Transverse colon (tissue), 4 donors: ENCODE measurements at regions not wholly inside any gene's neighbourhood (a gene's known extent, or its start where the extent isn't known, plus 50 kb on each side); places are given as distances from the start of the nearest gene placed in this dataset.
"Not testable (repeated sequence)": the region's sequence is repeated elsewhere in the genome, so short reads cannot be mapped to it uniquely, and the experiment has no call there.

Experiments used
- DNase-seq: peaks from one replicate; pipeline ENCODE4 v3.0.0-alpha.2; 2019
- H3K27ac ChIP-seq, 4 donors: fragments of 200-600 bp; sonication (generic); 2 replicates each; pipeline ENCODE4 v1.5.1; 2016 to 2018; ENCODE audit warnings: inconsistent platforms in 4 of 4
- H3K27me3 ChIP-seq: fragments of 200-600 bp; sonication (generic); 2 replicates; pipeline ENCODE4 v1.5.1; 2017; ENCODE audit warnings: inconsistent platforms
- H3K36me3 ChIP-seq, 4 donors: fragments of 200-600 bp; sonication (generic); 2 replicates each; pipeline ENCODE4 v1.5.1; 2017 to 2019; ENCODE audit warnings: inconsistent platforms in 4 of 4
- H3K4me1 ChIP-seq, 4 donors: fragments of 200-600 bp; sonication (generic); 2 replicates each; pipeline ENCODE4 v1.5.1; 2017 to 2020; ENCODE audit warnings: inconsistent platforms in 4 of 4
- H3K4me3 ChIP-seq, 4 donors: fragments of 200-600 bp; sonication (generic); 1 replicate in 1 of 4; 2 replicates in 3 of 4; pipeline versions ENCODE4 v1.5.1 to v1.6.1; 2017 to 2019; ENCODE audit warnings: inconsistent platforms in 4 of 4
- H3K9me3 ChIP-seq, 2 donors: fragments of 200-600 bp; sonication (generic); 2 replicates each; pipeline ENCODE4 v1.5.1; 2017 to 2019; ENCODE audit warnings: inconsistent platforms in 2 of 2
- EP300 ChIP-seq: sonication (generic); formaldehyde crosslinking; IDR thresholded peaks from one replicate; pipeline ENCODE4 v1.6.1; 2017; ENCODE audit warnings: antibody characterized with exemption, low read depth
- POLR2A ChIP-seq: fragments of 450-650 bp; IDR thresholded peaks from one replicate; pipeline ENCODE4 v1.6.1; 2016; ENCODE audit warnings: antibody characterized with exemption, mild to moderate bottlenecking, moderate library complexity
- POLR2AphosphoS5 ChIP-seq, 3 donors: sonication (generic); formaldehyde crosslinking; IDR thresholded peaks; one replicate each; pipeline ENCODE4 v1.6.1; 2016; ENCODE audit warnings: antibody characterized with exemption in 3 of 3
- WGBS, 2 donors: methylation state at CpG; one replicate each; pipeline ENCODE4 v1.1.5; 2018; ENCODE audit warnings: low coverage in 1 of 2; 5-methylcytosine and 5-hydroxymethylcytosine counted together
- in situ Hi-C, 4 donors: fragments of 200-750 bp; cut with MboI; loops; one replicate each; pipeline versions ENCODE4 v1.15.0 to v1.15.1; 2017; ENCODE audit warnings: low sequenced_read_pairs in 3 of 4, low pct_ligation_motif_present in 1 of 4, low pct_unique_long_range_greater_than_20kb in 1 of 4
- intact Hi-C: fragments of 100-400 bp; cut with DNase I; formaldehyde crosslinking; loops from one replicate; pipeline ENCODE4 v1.15.1; 2023; ENCODE audit warnings: low total_unique reads
- TF ChIP-seq, protein P1 (sequence below), 5 experiments: fragments of 200-600 bp in 3 of 5; fragments of 450-650 bp in 2 of 5; sonication (generic) in 3 of 5; IDR thresholded peaks; 1 replicate in 2 of 5; 2 replicates in 3 of 5; pipeline ENCODE4 v1.5.1; 2016 to 2017; ENCODE audit warnings: antibody characterized with exemption in 5 of 5, inconsistent platforms in 3 of 5, mild to moderate bottlenecking in 2 of 5, moderate library complexity in 1 of 5

DNA sequence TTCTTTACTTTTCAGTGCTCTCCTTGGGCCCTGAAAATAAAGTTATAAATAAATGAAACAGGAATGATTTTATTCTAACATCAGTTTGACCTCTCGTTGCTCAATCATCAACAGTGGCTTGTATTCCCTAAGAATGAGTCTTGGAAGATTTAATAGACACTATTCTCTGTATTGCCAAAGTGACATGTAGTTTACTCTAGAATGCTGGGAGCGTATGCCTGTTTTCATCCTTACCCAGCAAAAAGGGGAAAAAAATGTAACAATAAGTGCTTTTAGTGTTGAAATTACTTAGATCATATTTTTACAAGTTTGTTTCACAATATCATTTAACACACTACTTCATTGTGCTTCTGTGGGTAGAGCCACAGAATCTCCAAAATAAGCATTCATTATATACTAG lies 240.6 kb upstream of the CWC22 start:
- no peak overlapping the region for H3K27ac ChIP-seq
- no peak overlapping the region for H3K4me3 ChIP-seq
- no peaks in the 10 kb centered on the region for H3K4me1 ChIP-seq
- no peak for DNase-seq
- H3K27me3 ChIP-seq = no peaks in the 10 kb centered on the region
- intact Hi-C loops = no loop called here
- no peak for TF ChIP-seq POLR2A
- TF ChIP-seq, protein P1, sequence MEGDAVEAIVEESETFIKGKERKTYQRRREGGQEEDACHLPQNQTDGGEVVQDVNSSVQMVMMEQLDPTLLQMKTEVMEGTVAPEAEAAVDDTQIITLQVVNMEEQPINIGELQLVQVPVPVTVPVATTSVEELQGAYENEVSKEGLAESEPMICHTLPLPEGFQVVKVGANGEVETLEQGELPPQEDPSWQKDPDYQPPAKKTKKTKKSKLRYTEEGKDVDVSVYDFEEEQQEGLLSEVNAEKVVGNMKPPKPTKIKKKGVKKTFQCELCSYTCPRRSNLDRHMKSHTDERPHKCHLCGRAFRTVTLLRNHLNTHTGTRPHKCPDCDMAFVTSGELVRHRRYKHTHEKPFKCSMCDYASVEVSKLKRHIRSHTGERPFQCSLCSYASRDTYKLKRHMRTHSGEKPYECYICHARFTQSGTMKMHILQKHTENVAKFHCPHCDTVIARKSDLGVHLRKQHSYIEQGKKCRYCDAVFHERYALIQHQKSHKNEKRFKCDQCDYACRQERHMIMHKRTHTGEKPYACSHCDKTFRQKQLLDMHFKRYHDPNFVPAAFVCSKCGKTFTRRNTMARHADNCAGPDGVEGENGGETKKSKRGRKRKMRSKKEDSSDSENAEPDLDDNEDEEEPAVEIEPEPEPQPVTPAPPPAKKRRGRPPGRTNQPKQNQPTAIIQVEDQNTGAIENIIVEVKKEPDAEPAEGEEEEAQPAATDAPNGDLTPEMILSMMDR (IDR thresholded peaks at IDR 0.05) = no peak
- TF ChIP-seq EP300 = no peak
- no peak for TF ChIP-seq POLR2AphosphoS5 (IDR thresholded peaks at IDR 0.05)
- WGBS, 2 donors = 52 to 83% methylated on average over 2 of the region's 2 CpGs
- no peaks in the 10 kb centered on the region for H3K36me3 ChIP-seq
- no peaks in the 10 kb centered on the region for H3K9me3 ChIP-seq
- in situ Hi-C loops = no loop called here

DNA sequence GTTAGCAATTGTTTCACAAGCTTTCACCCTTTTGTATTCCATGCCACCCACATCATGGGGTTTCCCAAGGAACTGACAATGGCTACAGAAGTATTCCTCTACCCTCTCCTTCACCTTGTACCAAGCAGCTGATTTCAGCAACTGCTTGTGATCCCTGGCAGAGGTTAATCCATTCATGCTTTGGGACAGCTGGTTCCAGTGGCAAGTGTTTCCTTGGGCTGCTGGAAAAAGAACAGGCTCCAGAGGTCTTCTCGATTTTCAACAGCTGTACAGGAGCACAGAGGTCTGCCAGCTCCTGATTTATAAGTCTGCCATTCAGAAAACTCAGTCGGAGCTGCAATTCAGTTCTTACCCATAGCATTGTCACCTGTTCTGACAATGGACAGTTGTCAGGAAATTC lies 239.2 kb upstream of the CWC22 start:
- Histone ChIP-seq H3K9me3 (no peaks in the 10 kb centered on the region), H3K27me3 (no peaks in the 10 kb centered on the region), H3K4me3 (no peak overlapping the region), H3K27ac (no peak overlapping the region), H3K36me3 (no peaks in the 10 kb centered on the region), H3K4me1 (no peaks in the 10 kb centered on the region)
- intact Hi-C loops = no loop called here
- TF ChIP-seq POLR2AphosphoS5 (IDR thresholded peaks at IDR 0.05) (no peak), POLR2A (no peak)
- TF ChIP-seq, protein P1 (IDR thresholded peaks at IDR 0.05) = no peak
- in situ Hi-C loops = no loop called here
- 61% methylated on average over 2 of the region's 2 CpGs; no CpG with 5 or more reads in 1 of the 2 donors for WGBS, 2 donors
- no peak for DNase-seq

DNA sequence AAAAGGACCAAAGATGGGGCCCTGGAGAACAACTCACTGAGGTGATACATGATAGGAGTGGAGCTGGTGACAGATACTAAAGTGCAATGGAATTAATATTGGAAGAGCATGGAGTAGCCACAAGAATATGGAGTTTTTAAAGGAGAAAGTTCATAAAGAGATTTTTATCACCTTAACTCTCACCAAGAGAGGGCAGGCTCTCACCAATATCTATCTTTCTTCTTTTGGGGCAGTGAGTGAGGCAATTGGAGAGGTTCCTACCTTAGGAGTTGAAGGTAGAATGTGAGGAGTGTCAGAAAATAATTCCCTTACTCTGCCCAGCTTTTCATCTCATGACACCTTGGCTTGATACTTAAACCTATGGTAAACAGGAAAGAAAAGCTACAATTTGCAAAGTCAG lies 233.7 kb upstream of the CWC22 start:
- Histone ChIP-seq H3K4me3 (no peak overlapping the region), H3K4me1 (no peaks in the 10 kb centered on the region), H3K27ac (no peak overlapping the region), H3K27me3 (no peaks in the 10 kb centered on the region), H3K9me3 (no peaks in the 10 kb centered on the region), H3K36me3 (no peaks in the 10 kb centered on the region)
- DNase-seq = no peak
- intact Hi-C loops (no loop called here), in situ Hi-C loops (no loop called here)
- TF ChIP-seq POLR2A (no peak), EP300 (no peak), POLR2AphosphoS5 (IDR thresholded peaks at IDR 0.05) (no peak)
- TF ChIP-seq, protein P1 (IDR thresholded peaks at IDR 0.05) = no peak

DNA sequence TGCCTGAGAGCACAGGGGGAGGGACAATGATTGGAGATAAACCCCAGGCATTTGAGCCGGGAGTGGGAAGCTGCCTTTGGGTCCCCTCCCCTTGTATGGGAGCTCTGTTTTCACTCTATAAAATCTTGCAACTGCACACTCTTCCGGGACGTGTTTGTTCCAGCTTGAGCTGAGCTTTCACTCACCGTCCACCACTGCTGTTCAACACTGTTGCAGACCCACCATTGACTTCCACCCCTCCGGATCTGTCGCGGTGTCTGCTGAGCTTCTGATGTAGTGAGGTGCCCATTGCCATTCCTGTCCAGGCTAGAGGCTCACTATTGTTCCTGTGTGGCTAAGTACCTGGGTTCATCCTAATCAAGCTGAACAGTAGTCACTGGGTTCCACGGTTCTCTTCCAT lies 231.6 kb upstream of the CWC22 start:
- H3K36me3 ChIP-seq = no peaks in the 10 kb centered on the region
- TF ChIP-seq POLR2AphosphoS5 (IDR thresholded peaks at IDR 0.05) = no peak
- no peak for TF ChIP-seq EP300
- TF ChIP-seq POLR2A = no peak
- TF ChIP-seq, protein P1 (IDR thresholded peaks at IDR 0.05) = no peak
- intact Hi-C loops = no loop called here
- H3K27ac ChIP-seq = no peak overlapping the region
- no peak for DNase-seq
- 80 to 93% methylated on average over 1 to 8 of the region's 8 CpGs for WGBS, 2 donors
- H3K27me3 ChIP-seq = no peaks in the 10 kb centered on the region
- H3K9me3 ChIP-seq = no peaks in the 10 kb centered on the region
- H3K4me1 ChIP-seq = no peaks in the 10 kb centered on the region
- in situ Hi-C loops = no loop called here
- H3K4me3 ChIP-seq = no peak overlapping the region

DNA sequence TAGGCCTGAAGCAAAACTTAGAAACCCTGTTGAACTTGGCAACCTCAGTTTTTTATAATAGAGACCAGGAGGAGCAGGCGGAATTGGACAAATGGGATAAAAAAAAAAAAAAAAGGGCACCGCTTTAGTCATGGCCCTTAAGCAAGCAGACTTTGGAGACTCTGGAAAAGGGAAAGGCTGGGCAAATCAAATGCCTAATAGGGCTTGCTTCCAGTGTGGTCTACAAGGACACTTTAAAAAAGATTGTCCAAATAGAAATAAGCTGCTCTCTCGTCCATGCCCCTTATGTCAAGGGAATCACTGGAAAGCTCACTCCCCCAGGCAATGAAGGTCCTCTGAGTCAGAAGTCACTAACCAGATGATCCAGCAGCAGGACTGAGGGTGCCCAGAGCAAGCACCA lies 229.0 kb upstream of the CWC22 start:
- intact Hi-C loops, H3K36me3 ChIP-seq, H3K27ac ChIP-seq, H3K27me3 ChIP-seq, H3K4me1 ChIP-seq, H3K9me3 ChIP-seq, in situ Hi-C loops, DNase-seq, H3K4me3 ChIP-seq: not testable (repeated sequence)
- WGBS, 2 donors = 85 to 86% methylated on average over 3 of the region's 3 CpGs

DNA sequence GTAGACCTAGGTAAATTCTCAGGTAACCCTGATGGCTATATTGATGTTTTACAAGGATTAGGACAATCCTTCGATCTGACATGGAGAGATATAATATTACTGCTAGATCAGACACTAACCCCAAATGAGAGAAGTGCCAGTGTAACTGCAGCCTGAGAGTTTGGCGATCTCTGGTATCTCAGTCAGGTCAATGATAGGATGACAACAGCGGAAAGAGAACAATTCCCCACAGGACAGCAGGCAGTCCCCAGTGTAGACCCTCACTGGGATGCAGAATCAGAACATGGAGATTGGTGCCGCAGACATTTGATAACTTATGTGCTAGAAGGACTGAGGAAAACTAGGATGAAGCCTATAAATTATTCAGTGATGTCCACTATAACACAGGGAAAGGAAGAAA lies 228.4 kb upstream of the CWC22 start:
- intact Hi-C loops, H3K4me3 ChIP-seq, H3K27me3 ChIP-seq, H3K4me1 ChIP-seq, H3K36me3 ChIP-seq, DNase-seq, H3K27ac ChIP-seq, in situ Hi-C loops, H3K9me3 ChIP-seq: not testable (repeated sequence)
- WGBS, 2 donors = 92% methylated on average over 4 of the region's 4 CpGs; no CpG with 5 or more reads in 1 of the 2 donors

DNA sequence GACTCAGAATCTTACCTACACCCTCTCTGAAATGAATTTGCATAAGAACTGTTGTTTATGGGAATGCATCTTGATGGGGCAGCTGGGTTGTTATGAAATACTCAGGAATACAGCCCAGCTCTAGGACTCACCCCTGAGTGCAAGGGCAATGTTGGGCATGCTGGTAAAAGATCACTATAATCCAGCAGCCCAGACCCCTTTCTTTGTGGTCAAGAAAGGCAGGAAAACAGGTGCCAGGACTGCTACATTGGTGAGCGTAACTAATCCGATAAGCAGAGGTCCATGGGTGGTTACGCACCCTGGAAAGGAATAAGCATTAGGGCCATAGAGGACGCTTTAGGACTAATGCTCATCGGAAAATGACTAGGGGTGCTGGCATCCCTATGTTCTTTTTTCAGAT lies 227.9 kb upstream of the CWC22 start:
- intact Hi-C loops, in situ Hi-C loops, H3K4me1 ChIP-seq, DNase-seq, H3K4me3 ChIP-seq, H3K27ac ChIP-seq, H3K36me3 ChIP-seq, H3K9me3 ChIP-seq, H3K27me3 ChIP-seq: not testable (repeated sequence)
- WGBS, 2 donors = 95% methylated on average over 5 of the region's 5 CpGs; no CpG with 5 or more reads in 1 of the 2 donors
